Left hindlimb (tissue), 1 donor: ENCODE measurements at regions not wholly inside any gene's neighbourhood (a gene's known extent, or its start where the extent isn't known, plus 50 kb on each side); places are given as distances from the start of the nearest gene placed in this dataset.

Experiments
- DNase-seq: peaks from one replicate; pipeline ENCODE4 v3.0.0-alpha.2; 2018

DNA sequence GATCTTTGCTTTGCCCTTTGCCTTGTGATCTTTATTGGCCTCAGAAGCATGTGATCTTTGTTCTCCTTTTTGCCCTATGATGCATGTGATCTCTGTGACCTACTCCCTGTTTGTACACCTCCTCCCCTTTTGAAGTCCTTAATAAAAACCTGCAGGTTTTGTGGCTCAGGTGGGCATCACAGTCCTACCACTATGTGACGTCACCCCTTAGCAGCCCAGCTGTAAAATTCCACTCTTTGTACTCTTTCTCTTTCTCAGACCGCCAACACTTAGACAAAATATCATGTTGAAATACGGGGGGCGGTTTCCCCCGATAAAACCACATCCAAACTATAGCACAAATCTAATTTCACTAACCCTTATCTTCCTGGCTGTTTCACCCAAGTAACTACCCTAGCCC lies 76.7 kb upstream of the RAPGEF4 start:
- DNase-seq: no peak

GRCh38 chr2:172662099-172662498 lies 73.5 kb upstream of the RAPGEF4 start:
- DNase-seq: no peak

GRCh38 chr2:172664766-172665165 lies 70.9 kb upstream of the RAPGEF4 start:
- no peak for DNase-seq

DNA sequence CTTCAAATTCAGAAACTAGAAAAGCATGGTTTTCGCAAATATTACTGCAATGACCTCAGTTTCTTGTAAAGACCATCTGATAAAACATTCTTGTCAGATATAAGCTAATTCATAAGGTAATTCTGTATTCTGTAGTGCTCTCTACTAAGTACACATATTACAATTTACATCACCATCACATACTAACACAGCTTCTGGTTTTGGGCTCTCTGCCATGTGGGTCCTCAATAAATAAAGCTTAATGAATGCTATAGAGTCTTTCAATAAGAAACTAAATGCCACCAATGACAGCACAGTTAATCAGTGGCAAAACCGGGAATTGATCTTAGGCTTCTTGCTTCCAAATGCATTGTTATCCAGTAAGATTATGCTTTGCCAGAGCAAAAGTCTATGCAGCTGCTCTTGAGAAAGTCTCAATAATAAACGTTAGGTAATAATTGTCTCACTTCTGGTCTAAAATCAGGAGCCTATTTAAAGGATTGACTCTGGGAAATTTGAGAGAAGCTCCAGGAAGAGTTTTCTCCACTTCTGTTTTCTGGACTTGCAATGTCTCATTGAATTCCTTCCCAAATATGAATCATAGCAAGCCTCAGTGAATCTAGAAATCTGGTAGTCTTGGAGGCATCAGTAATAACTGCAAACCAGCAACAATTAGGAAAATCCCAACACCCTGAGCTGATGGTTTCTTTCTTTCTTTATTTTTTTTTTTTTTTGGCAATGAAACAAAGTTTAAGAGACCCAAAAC lies 67.9 kb upstream of the RAPGEF4 start:
- no peak for DNase-seq

DNA sequence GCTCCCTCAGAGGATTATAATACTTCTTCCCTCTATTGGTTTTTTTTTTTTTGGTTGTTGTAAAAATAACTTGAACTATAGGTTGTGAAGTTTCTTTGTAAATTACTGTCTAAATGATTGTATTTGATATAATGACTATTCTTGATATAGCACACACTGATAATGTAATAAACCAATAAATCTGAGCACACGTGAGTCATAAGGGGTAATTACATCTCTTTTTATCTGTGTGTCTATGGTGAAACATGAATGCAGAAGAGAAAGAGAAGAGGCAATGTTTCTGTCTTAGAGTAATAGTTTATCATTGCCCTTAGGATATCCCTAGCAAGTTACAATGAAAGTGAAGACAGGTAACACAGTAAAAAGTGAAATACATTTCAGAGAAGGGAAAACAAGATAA lies 64.1 kb upstream of the RAPGEF4 start:
- DNase-seq: no peak

GRCh38 chr2:172672114-172672513 lies 63.5 kb upstream of the RAPGEF4 start:
- no peak for DNase-seq

DNA sequence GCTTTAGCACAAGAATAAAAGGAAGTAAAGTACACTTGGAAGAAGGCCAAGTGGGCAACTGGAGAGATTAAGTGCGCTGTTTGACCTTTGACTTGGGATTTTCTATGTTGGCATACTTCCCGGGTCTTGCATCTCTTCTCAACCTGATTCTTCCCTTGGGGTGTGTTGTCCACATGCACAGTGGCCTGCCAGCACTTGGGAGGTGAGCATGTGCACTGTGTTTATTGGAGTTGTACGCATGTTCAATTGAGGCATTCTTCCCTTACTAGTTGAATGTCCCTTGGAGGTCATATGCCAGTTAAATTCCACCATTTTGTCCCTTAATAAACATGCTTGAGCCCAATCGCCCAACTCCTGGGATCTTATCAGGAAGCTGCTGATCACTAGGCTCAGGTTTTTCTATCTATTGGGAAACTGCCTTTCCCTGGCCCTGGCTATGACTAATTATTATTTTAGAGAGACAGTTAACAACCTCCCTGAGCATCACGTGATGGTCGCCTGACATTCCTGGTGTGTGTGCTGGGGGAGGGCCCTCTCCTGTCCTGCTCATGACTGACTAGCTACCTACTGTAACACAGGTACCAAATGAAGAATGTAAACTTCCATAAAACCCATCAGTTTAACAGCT lies 62.5 kb upstream of the RAPGEF4 start:
- DNase-seq: no peak

- peak; percentile 39 for DNase-seq
Observed at GRCh38 chr2:172674034-172674967, 61.3 kb upstream of the RAPGEF4 start.

GRCh38 chr2:172674968-172675303 lies 60.7 kb upstream of the RAPGEF4 start:
- DNase-seq: no peak

- DNase-seq: no peak
Observed at GRCh38 chr2:172677363-172677762, 58.3 kb upstream of the RAPGEF4 start.

DNA sequence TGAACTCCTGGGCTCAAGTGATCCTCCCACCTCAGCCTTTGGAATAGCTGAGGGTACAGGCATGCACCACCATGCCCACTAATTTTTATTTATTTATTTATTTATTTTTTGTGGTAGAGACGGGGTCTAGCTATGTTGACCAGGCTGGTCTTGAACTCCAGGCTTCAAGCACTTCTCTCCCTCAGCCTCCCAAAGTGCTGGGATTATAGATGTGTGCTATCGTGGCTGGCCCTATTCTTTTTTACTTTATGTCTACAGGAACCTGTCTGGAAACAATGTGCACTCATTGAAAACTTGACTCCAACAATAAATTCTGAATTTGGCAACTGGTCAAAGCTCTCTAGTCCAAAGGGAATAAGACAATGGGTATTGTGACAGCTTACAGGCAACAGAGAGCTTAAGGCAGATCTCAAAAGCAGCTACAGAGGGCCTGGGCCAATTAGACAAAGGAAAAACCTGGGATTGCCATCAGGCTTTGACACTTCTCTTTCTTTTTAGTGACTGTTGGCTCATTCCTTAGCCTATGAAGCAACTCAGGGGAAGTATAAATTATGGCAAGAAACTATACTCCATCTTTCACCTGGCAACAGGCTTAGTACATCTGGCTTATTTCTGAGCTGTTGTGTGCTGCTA lies 55.1 kb upstream of the RAPGEF4 start:
- peak; percentile 52 for DNase-seq

DNA sequence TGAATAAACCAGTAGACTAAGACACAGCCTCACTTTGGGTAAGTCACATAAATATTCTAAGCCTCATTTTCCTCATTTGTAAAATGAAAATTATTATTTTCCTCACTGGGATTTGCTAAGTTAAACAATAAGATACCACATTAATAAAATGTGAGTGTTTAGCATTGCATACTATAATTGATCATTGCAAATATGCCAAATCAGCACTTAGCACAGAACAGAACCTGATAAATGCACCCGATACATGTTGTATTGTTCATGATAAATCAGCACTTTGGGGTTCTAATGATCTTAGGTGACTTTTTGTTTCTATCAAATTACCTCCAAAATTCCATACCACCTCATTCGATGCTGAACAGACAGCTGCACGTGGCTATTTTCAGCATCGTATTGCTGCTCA lies 50.2 kb upstream of the RAPGEF4 start:
- DNase-seq: no peak
